HepG2 (cell line): ENCODE measurements at regions not wholly inside any gene's neighbourhood (a gene's known extent, or its start where the extent isn't known, plus 50 kb on each side); places are given as distances from the start of the nearest gene placed in this dataset.
A peak's percentile ranks its signal among the peaks of the same experiment; 100 is the strongest.

Experiments
- ATAC-seq: fragments of 200-7000 bp; cut with Tn5 transposase; 3 replicates; pipeline ENCODE4 v1.9.1; 2020; ENCODE audit warnings: mild to moderate bottlenecking, moderate library complexity
- BruUV-seq: library from RNA; stranded (reverse); fragments of 400-500 nt; replicated peaks from 2 replicates; lab custom pipeline; 2021; lab: Mats Ljungman, UMichigan
- CTCF ChIA-PET: fragments of 300-600 bp; formaldehyde crosslinking; extraction: SDS; loops from one replicate; lab custom pipeline; 2021; ENCODE audit warnings: low total read pairs, inconsistent platforms, low intra/inter-chr PET ratio; lab: Yijun Ruan, JAX
- POLR2A ChIA-PET: fragments of 350-600 bp; sonication (Branson Sonifier 250); formaldehyde crosslinking; loops from one replicate; lab custom pipeline; 2020; ENCODE audit warnings: antibody characterized with exemption, inconsistent platforms; lab: Yijun Ruan, JAX
- DNase-seq: peaks from one replicate; pipeline ENCODE4 v3.0.0-alpha.2; 2015; ENCODE audit warnings: low spot score
- FAIRE-seq: peaks from 3 replicates; lab custom pipeline; 2011; peaks lifted over from hg19 to GRCh38; lab: Jason Lieb, UNC
- H2AFZ ChIP-seq: one replicate; pipeline ENCODE4 v1.6.1; 2011; ENCODE audit warnings: low read length, inconsistent platforms
- H3K27ac ChIP-seq: fragments of 300-600 bp; 3 replicates; pipeline ENCODE4 v1.8.0; 2011; ENCODE audit warnings: mixed run types, mild to moderate bottlenecking, mixed read lengths, low read length, inconsistent platforms; ENCODE audit not compliant: insufficient read depth; ENCODE audit errors: extremely low read length
- H3K27me3 ChIP-seq, 2 experiments: fragments of 200-600 bp in 1 of 2; 2 replicates in 1 of 2; 3 replicates in 1 of 2; pipeline versions ENCODE4 v1.6.0 to v1.8.0; 2011; ENCODE audit warnings: low read length in 2 of 2, mild to moderate bottlenecking in 2 of 2, moderate library complexity in 2 of 2, inconsistent platforms in 1 of 2; ENCODE audit not compliant: insufficient read depth in 2 of 2, control insufficient read depth in 1 of 2
- H3K36me3 ChIP-seq, 2 experiments: fragments of 200-600 bp in 1 of 2; replicated peaks in 1 of 2; 2 replicates in 1 of 2; 3 replicates in 1 of 2; pipeline versions ENCODE4 v1.5.1 to v1.8.0; 2011; ENCODE audit warnings: low read length in 2 of 2, inconsistent platforms in 1 of 2; ENCODE audit not compliant: insufficient read depth in 2 of 2, control insufficient read depth in 1 of 2
- H3K4me1 ChIP-seq: 2 replicates; pipeline ENCODE4 v1.5.1; 2012; ENCODE audit warnings: low read length, inconsistent platforms; ENCODE audit not compliant: insufficient read depth
- H3K4me2 ChIP-seq: 2 replicates; pipeline ENCODE4 v1.6.0; 2011; ENCODE audit warnings: low read depth, low read length, inconsistent platforms
- H3K4me3 ChIP-seq, 3 experiments: fragments of 200-600 bp in 1 of 3; sonication (generic), shearing (Covaris generic) in 1 of 3; replicated peaks in 1 of 3; 2 replicates each; pipeline ENCODE4 v1.5.1; 2011 to 2016; ENCODE audit warnings: low read length in 3 of 3, inconsistent platforms in 2 of 3, low read depth in 2 of 3, mild to moderate bottlenecking in 2 of 3, control low read depth in 1 of 3, mixed read lengths in 1 of 3; ENCODE audit not compliant: insufficient read depth in 1 of 3
- H3K79me2 ChIP-seq: one replicate; pipeline ENCODE4 v1.6.1; 2011; ENCODE audit warnings: low read length, inconsistent platforms; ENCODE audit not compliant: insufficient read depth
- H3K9ac ChIP-seq: 2 replicates; pipeline ENCODE4 v1.6.0; 2011; ENCODE audit warnings: mild to moderate bottlenecking, low read depth, low read length, inconsistent platforms; ENCODE audit not compliant: insufficient read depth
- H3K9me3 ChIP-seq: 2 replicates; pipeline ENCODE4 v1.5.1; 2012; ENCODE audit warnings: mild to moderate bottlenecking, low read length
- H4K20me1 ChIP-seq: 2 replicates; pipeline ENCODE4 v1.6.0; 2011; ENCODE audit warnings: inconsistent platforms, mild to moderate bottlenecking, low read length, moderate library complexity; ENCODE audit not compliant: insufficient read depth
- CBX2 ChIP-seq, 2 experiments: fragments of 200-600 bp in 1 of 2; sonication (generic); formaldehyde crosslinking in 1 of 2; IDR thresholded peaks; 2 replicates each; pipeline versions ENCODE4 v1.7.0 to v1.8.1; 2018 to 2022; ENCODE audit warnings: low read depth in 2 of 2, low read length in 1 of 2, mild to moderate bottlenecking in 1 of 2, missing genetic modification reagents in 1 of 2
- E2F1 ChIP-seq: sonication (generic); formaldehyde crosslinking; IDR thresholded peaks from 2 replicates; pipeline ENCODE4 v1.5.0; 2020; ENCODE audit warnings: missing genetic modification reagents
- HOXA3 ChIP-seq: sonication (generic); formaldehyde crosslinking; IDR thresholded peaks from 2 replicates; pipeline ENCODE4 v1.5.0; 2020; ENCODE audit warnings: missing genetic modification reagents
- SMAD9 ChIP-seq: sonication (generic); formaldehyde crosslinking; IDR thresholded peaks from 2 replicates; pipeline ENCODE4 v1.5.1; 2020; ENCODE audit warnings: mild to moderate bottlenecking, missing genetic modification reagents
- ZFP1 ChIP-seq: IDR thresholded peaks from 2 replicates; pipeline ENCODE4 v1.6.1; 2016
- ZNF207 ChIP-seq: fragments of 450-650 bp; IDR thresholded peaks from 2 replicates; pipeline ENCODE4 v1.6.1; 2016; ENCODE audit warnings: antibody characterized with exemption, borderline replicate concordance
- ZNF513 ChIP-seq: sonication (generic); formaldehyde crosslinking; conservative IDR thresholded peaks from 2 replicates; pipeline ENCODE4 v1.5.0; 2020; ENCODE audit warnings: missing genetic modification reagents
- ZNF607 ChIP-seq: sonication (generic); formaldehyde crosslinking; IDR thresholded peaks from 2 replicates; pipeline ENCODE4 v1.5.1; 2020; ENCODE audit warnings: missing genetic modification reagents, mild to moderate bottlenecking, borderline replicate concordance
- ZNF737 ChIP-seq: sonication (generic); formaldehyde crosslinking; IDR thresholded peaks from 2 replicates; pipeline ENCODE4 v1.5.0; 2020; ENCODE audit warnings: missing genetic modification reagents, mild to moderate bottlenecking, borderline replicate concordance
- ZNF746 ChIP-seq: sonication (generic); formaldehyde crosslinking; IDR thresholded peaks from 2 replicates; pipeline ENCODE4 v1.8.0; 2022; ENCODE audit warnings: mild to moderate bottlenecking, missing genetic modification reagents
- ZNF747 ChIP-seq: sonication (generic); formaldehyde crosslinking; IDR thresholded peaks from 2 replicates; pipeline ENCODE4 v1.8.1; 2023; ENCODE audit warnings: missing genetic modification reagents, mild to moderate bottlenecking, borderline replicate concordance
- ZNF770 ChIP-seq: sonication (generic); formaldehyde crosslinking; IDR thresholded peaks from 2 replicates; pipeline ENCODE4 v1.5.0; 2020; ENCODE audit warnings: mild to moderate bottlenecking, missing genetic modification reagents
- WGBS: methylation state at CpG from one replicate; pipeline ENCODE4 v1.1.6; 2017; ENCODE audit warnings: low lambda C conversion rate; 5-methylcytosine and 5-hydroxymethylcytosine counted together
- in situ Hi-C: cut with HindIII; loops from 2 replicates; pipeline ENCODE4 v1.10.0; 2017; ENCODE audit warnings: low pct_unique_long_range_greater_than_20kb; ENCODE audit not compliant: extremely low pct_ligation_motif_present
- intact Hi-C: fragments of 100-400 bp; cut with micrococcal nuclease; formaldehyde crosslinking; loops from one replicate; pipeline ENCODE4 v1.10.0; 2022; ENCODE audit not compliant: unreplicated experiment

GRCh38 chr15:22227411-22228100, 147.2 kb downstream of the OR4M2 start:
- ATAC-seq (no peak), FAIRE-seq (no peak), DNase-seq (no peak)
- intact Hi-C loops (no loop called here), in situ Hi-C loops (no loop called here)
- no peak overlapping the region for H3K4me2 ChIP-seq
- ChIA-PET POLR2A (no interaction called here), CTCF (interaction anchor here (1.0 kb wide), 1 partner anchor 1871 kb away, joined by 4 read pairs; no protein-coding TSS in a partner anchor)
- BruUV-seq: no TSS peak
- H3K9me3 ChIP-seq: no peaks in the 10 kb centered on the region
- no peak overlapping the region for H3K4me3 ChIP-seq
- no peak overlapping the region for H3K9ac ChIP-seq
- H3K36me3 ChIP-seq: no peaks in the 10 kb centered on the region
- TF ChIP-seq ZNF747 (CRISPR knock-in tag): no peak
- H3K27ac ChIP-seq: no peak overlapping the region
- no peaks in the 10 kb centered on the region; a peak in 1 of 5 replicates for H3K27me3 ChIP-seq
- WGBS: 77% methylated on average over 2 of the region's 7 CpGs
- no peak overlapping the region for H2AFZ ChIP-seq
- no peaks in the 10 kb centered on the region; the same call in 1 of the 2 replicates for H3K4me1 ChIP-seq
- no peaks in the 10 kb centered on the region for H4K20me1 ChIP-seq
- no peaks in the 10 kb centered on the region for H3K79me2 ChIP-seq

GRCh38 chr15:22228101-22228762, 147.9 kb downstream of the OR4M2 start:
- Histone ChIP-seq H3K4me2 (no peak overlapping the region), H3K9me3 (no peaks in the 10 kb centered on the region), H4K20me1 (no peaks in the 10 kb centered on the region), H2AFZ (no peak overlapping the region), H3K9ac (no peak overlapping the region), H3K4me3 (no peak overlapping the region), H3K79me2 (no peaks in the 10 kb centered on the region), H3K4me1 (no peaks in the 10 kb centered on the region; the same call in 1 of the 2 replicates), H3K27me3 (no peaks in the 10 kb centered on the region; a peak in 1 of 5 replicates), H3K36me3 (no peaks in the 10 kb centered on the region), H3K27ac (no peak overlapping the region)
- no peak for DNase-seq
- intact Hi-C loops: no loop called here
- 22% methylated on average over 4 of the region's 9 CpGs for WGBS
- FAIRE-seq: peak; percentile 88
- no TSS peak for BruUV-seq
- ChIA-PET POLR2A (no interaction called here), CTCF (interaction anchor here (1.0 kb wide), 1 partner anchor 1872 kb away, joined by 4 read pairs; no protein-coding TSS in a partner anchor)
- in situ Hi-C loops: no loop called here
- ATAC-seq: peak; percentile 43; the same call in 1 of the 3 replicates
- TF ChIP-seq ZNF207 (no peak), ZNF607 (CRISPR knock-in tag) (no peak), ZNF513 (no peak), ZFP1 (no peak), E2F1 (no peak), CBX2 (IDR thresholded peaks at IDR 0.05; ENCODE audit: low read depth, low read length) (no peak), CBX2 (CRISPR knock-in tag; IDR thresholded peaks at IDR 0.05; ENCODE audit: low read depth) (no peak), SMAD9 (CRISPR knock-in tag) (no peak), ZNF746 (CRISPR knock-in tag) (no peak), ZNF737 (CRISPR knock-in tag) (no peak), HOXA3 (no peak), ZNF770 (CRISPR knock-in tag) (no peak)
